ENCODE measurements at regions not wholly inside any gene's neighbourhood (a gene's known extent, or its start where the extent isn't known, plus 50 kb on each side); places are given as distances from the start of the nearest gene placed in this dataset.
"Not testable (repeated sequence)": the region's sequence is repeated elsewhere in the genome, so short reads cannot be mapped to it uniquely, and the experiment has no call there.

DNA sequence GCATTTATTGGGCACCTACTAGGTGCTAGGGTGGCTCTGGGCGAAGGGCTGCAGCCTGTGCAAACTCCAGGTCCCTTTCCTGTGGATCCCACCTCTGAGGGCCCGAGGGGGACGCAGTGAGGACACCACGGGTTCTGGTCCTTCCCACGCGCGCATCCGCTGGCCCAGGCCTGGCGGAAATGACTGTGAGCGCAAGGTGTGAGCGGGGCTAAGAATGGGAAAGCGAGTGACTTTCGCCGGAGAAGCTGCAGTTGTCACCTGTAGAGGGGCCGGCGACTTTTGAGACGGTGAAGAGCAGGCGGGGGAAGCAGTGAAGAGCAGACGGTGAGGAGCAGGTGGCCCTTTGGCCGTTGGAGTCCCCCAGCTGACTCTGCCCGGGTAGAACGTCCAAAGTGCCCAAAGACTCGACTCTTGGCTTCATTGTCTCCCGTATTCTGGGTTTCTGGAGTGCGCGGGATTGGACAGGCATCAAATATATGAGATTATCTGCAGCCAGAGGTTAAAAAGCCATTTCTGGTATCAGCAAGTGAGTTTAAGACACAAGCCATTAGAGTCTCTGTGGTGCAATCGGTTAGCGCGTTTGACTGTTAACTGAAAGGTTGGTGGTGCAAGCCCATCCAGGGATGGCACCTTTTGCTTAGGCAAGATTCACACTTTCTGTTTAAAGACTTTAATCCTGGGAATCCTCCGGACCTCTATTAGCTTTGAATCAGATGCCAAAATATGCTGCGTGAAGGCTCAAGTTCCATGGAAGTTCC is 55.4 kb downstream of the PPIAL4C start:
- TF ChIP-seq, protein P1, sequence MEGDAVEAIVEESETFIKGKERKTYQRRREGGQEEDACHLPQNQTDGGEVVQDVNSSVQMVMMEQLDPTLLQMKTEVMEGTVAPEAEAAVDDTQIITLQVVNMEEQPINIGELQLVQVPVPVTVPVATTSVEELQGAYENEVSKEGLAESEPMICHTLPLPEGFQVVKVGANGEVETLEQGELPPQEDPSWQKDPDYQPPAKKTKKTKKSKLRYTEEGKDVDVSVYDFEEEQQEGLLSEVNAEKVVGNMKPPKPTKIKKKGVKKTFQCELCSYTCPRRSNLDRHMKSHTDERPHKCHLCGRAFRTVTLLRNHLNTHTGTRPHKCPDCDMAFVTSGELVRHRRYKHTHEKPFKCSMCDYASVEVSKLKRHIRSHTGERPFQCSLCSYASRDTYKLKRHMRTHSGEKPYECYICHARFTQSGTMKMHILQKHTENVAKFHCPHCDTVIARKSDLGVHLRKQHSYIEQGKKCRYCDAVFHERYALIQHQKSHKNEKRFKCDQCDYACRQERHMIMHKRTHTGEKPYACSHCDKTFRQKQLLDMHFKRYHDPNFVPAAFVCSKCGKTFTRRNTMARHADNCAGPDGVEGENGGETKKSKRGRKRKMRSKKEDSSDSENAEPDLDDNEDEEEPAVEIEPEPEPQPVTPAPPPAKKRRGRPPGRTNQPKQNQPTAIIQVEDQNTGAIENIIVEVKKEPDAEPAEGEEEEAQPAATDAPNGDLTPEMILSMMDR (conservative IDR thresholded peaks at IDR 0.05; ENCODE audit: low read depth, low read length): not testable (repeated sequence)
- TF ChIP-seq EZH2 (IDR thresholded peaks at IDR 0.05; ENCODE audit: low read length, unreplicated experiment); EZH2phosphoT487 (IDR thresholded peaks at IDR 0.05; ENCODE audit: borderline replicate concordance, low read length): not testable (repeated sequence)
